ENCODE measurements at regions not wholly inside any gene's neighbourhood (a gene's known extent, or its start where the extent isn't known, plus 50 kb on each side); places are given as distances from the start of the nearest gene placed in this dataset.

DNA sequence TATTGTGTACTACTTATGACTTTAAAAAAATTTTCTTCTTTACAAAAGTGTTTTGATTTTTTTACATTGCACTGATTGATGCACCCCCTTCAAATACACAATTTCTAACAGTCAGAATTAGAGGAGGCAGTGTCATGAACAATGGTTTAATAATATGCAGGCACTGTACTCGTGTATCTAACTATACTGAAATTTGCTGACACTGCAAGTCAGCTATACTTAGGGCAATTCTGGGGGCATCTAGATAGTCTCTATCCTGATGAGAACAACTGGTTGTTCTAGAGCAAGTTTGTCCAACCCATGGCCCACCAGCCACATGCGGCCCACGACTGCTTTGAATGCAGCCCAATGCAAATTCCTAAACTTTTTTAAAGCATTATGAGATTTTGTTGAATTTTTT is 375.6 kb downstream of the BCKDHB start:
- TF ChIP-seq, protein P1, sequence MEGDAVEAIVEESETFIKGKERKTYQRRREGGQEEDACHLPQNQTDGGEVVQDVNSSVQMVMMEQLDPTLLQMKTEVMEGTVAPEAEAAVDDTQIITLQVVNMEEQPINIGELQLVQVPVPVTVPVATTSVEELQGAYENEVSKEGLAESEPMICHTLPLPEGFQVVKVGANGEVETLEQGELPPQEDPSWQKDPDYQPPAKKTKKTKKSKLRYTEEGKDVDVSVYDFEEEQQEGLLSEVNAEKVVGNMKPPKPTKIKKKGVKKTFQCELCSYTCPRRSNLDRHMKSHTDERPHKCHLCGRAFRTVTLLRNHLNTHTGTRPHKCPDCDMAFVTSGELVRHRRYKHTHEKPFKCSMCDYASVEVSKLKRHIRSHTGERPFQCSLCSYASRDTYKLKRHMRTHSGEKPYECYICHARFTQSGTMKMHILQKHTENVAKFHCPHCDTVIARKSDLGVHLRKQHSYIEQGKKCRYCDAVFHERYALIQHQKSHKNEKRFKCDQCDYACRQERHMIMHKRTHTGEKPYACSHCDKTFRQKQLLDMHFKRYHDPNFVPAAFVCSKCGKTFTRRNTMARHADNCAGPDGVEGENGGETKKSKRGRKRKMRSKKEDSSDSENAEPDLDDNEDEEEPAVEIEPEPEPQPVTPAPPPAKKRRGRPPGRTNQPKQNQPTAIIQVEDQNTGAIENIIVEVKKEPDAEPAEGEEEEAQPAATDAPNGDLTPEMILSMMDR (IDR thresholded peaks at IDR 0.05): no peak
- no peak for TF ChIP-seq POLR2AphosphoS5 (IDR thresholded peaks at IDR 0.05)
